OCI-LY1 (cell line): ENCODE measurements at regions not wholly inside any gene's neighbourhood (a gene's known extent, or its start where the extent isn't known, plus 50 kb on each side); places are given as distances from the start of the nearest gene placed in this dataset.

Source experiments
- H2AFZ ChIP-seq: fragments of 200-600 bp; sonication (generic), shearing (Covaris generic); 2 replicates; pipeline ENCODE4 v1.6.0; 2014; ENCODE audit warnings: antibody characterized with exemption, mild to moderate bottlenecking, low read length
- H3F3A ChIP-seq: fragments of 200-600 bp; sonication (generic), shearing (Covaris generic); 2 replicates; pipeline ENCODE4 v1.6.0; 2014; ENCODE audit warnings: mild to moderate bottlenecking, antibody characterized with exemption, low read length, moderate library complexity; ENCODE audit not compliant: insufficient read depth
- H3K27ac ChIP-seq: fragments of 200-600 bp; sonication (generic); 2 replicates; pipeline ENCODE4 v1.5.1; 2014; ENCODE audit warnings: low read length, mixed run types, mild to moderate bottlenecking, low read depth; ENCODE audit not compliant: poor library complexity, severe bottlenecking
- H3K27me3 ChIP-seq: fragments of 200-600 bp; sonication (generic); 2 replicates; pipeline ENCODE4 v1.6.0; 2014; ENCODE audit warnings: antibody characterized with exemption, mild to moderate bottlenecking, low read length, moderate library complexity; ENCODE audit not compliant: insufficient read depth
- H3K36me3 ChIP-seq: fragments of 200-600 bp; sonication (generic); 2 replicates; pipeline ENCODE4 v1.6.1; 2014; ENCODE audit warnings: mild to moderate bottlenecking, antibody characterized with exemption, low read length, moderate library complexity, mixed read lengths; ENCODE audit not compliant: insufficient read depth
- H3K4me1 ChIP-seq: fragments of 200-600 bp; sonication (generic); 2 replicates; pipeline ENCODE4 v1.5.1; 2014; ENCODE audit warnings: mild to moderate bottlenecking, low read length, moderate library complexity; ENCODE audit not compliant: insufficient read depth, severe bottlenecking
- H3K4me2 ChIP-seq: fragments of 200-600 bp; sonication (generic), shearing (Covaris generic); 2 replicates; pipeline ENCODE4 v1.6.1; 2014; ENCODE audit warnings: low read length
- H3K4me3 ChIP-seq: fragments of 200-600 bp; sonication (generic); 2 replicates; pipeline ENCODE4 v1.5.1; 2014; ENCODE audit warnings: low read length, low read depth, mild to moderate bottlenecking, mixed read lengths; ENCODE audit not compliant: poor library complexity, severe bottlenecking
- H3K79me2 ChIP-seq: fragments of 200-600 bp; shearing (Covaris generic); 2 replicates; pipeline ENCODE4 v1.6.1; 2016; ENCODE audit warnings: mixed run types, low read length, mixed read lengths; ENCODE audit not compliant: insufficient read depth
- H3K9ac ChIP-seq: fragments of 200-600 bp; sonication (generic), shearing (Covaris generic); 2 replicates; pipeline ENCODE4 v1.6.1; 2014; ENCODE audit warnings: mild to moderate bottlenecking, low read length, mixed read lengths
- H3K9me2 ChIP-seq: fragments of 200-600 bp; sonication (generic), shearing (Covaris generic); 2 replicates; pipeline ENCODE4 v1.6.1; 2014; ENCODE audit warnings: low read depth, mild to moderate bottlenecking, low read length, mixed read lengths
- H3K9me3 ChIP-seq: fragments of 200-600 bp; shearing (Covaris generic); 2 replicates; pipeline ENCODE4 v1.6.1; 2014; ENCODE audit warnings: low read length, mixed read lengths
- H4K20me1 ChIP-seq: fragments of 200-600 bp; sonication (generic), shearing (Covaris generic); 2 replicates; pipeline ENCODE4 v1.6.0; 2016; ENCODE audit warnings: mild to moderate bottlenecking, low read length; ENCODE audit not compliant: insufficient read depth
- CTCF ChIP-seq: fragments of 200-600 bp; sonication (generic), shearing (Covaris generic); IDR thresholded peaks from 2 replicates; pipeline ENCODE4 v1.5.1; 2017; ENCODE audit warnings: mild to moderate bottlenecking, antibody characterized with exemption, low read length, moderate library complexity, mixed read lengths
- EZH2 ChIP-seq: fragments of 200-600 bp; sonication (generic), shearing (Covaris generic); IDR thresholded peaks from 2 replicates; pipeline ENCODE4 v1.8.0; 2017; ENCODE audit warnings: borderline replicate concordance, mixed run types, mild to moderate bottlenecking, antibody characterized with exemption, low read length, moderate library complexity, mixed read lengths

- Histone ChIP-seq H3K27me3 (no peaks in the 10 kb centered on the region), H3K4me2 (no peak overlapping the region), H3K79me2 (no peaks in the 10 kb centered on the region), H3K36me3 (no peaks in the 10 kb centered on the region), H3K9me3 (no peaks in the 10 kb centered on the region), H3K9me2 (no peaks in the 10 kb centered on the region), H3K4me3 (no peak overlapping the region), H2AFZ (no peak overlapping the region), H3F3A (peaks cover 2% of the 10 kb centered on the region; the same call in 1 of the 2 replicates), H3K4me1 (no peaks in the 10 kb centered on the region), H4K20me1 (no peaks in the 10 kb centered on the region), H3K27ac (no peak overlapping the region), H3K9ac (no peak overlapping the region)
- TF ChIP-seq CTCF (no peak), EZH2 (no peak)
These were observed 495.9 kb upstream of the NECTIN3 start for GRCh38 chr3:110575702-110576101.

GRCh38 chr3:110576960-110577359, 494.7 kb upstream of the NECTIN3 start:
- H3K4me1 ChIP-seq: no peaks in the 10 kb centered on the region
- H3K4me2 ChIP-seq: no peak overlapping the region
- H4K20me1 ChIP-seq: no peaks in the 10 kb centered on the region
- no peaks in the 10 kb centered on the region for H3K27me3 ChIP-seq
- TF ChIP-seq EZH2 (no peak), CTCF (no peak)
- no peak overlapping the region for H3K4me3 ChIP-seq
- no peak overlapping the region for H2AFZ ChIP-seq
- no peak overlapping the region for H3K9ac ChIP-seq
- no peaks in the 10 kb centered on the region for H3F3A ChIP-seq
- no peaks in the 10 kb centered on the region for H3K36me3 ChIP-seq
- H3K27ac ChIP-seq: no peak overlapping the region
- no peaks in the 10 kb centered on the region for H3K9me2 ChIP-seq
- H3K79me2 ChIP-seq: no peaks in the 10 kb centered on the region
- H3K9me3 ChIP-seq: no peaks in the 10 kb centered on the region

GRCh38 chr3:110577854-110578253, 493.8 kb upstream of the NECTIN3 start:
- Histone ChIP-seq H3K9me2 (no peaks in the 10 kb centered on the region), H2AFZ (no peak overlapping the region), H3K9me3 (no peaks in the 10 kb centered on the region), H3K27me3 (no peaks in the 10 kb centered on the region), H3K4me1 (no peaks in the 10 kb centered on the region), H3K4me3 (no peak overlapping the region), H3K4me2 (no peak overlapping the region), H4K20me1 (no peaks in the 10 kb centered on the region), H3F3A (no peaks in the 10 kb centered on the region), H3K36me3 (no peaks in the 10 kb centered on the region), H3K9ac (no peak overlapping the region), H3K27ac (no peak overlapping the region), H3K79me2 (no peaks in the 10 kb centered on the region)
- no peak for TF ChIP-seq CTCF
- TF ChIP-seq EZH2: no peak
